Caco-2 (cell line): ENCODE measurements at regions not wholly inside any gene's neighbourhood (a gene's known extent, or its start where the extent isn't known, plus 50 kb on each side); places are given as distances from the start of the nearest gene placed in this dataset.

Experiments
- BruUV-seq: library from RNA; stranded (reverse); fragments of 400-500 nt; replicated peaks from 2 replicates; lab custom pipeline; 2021; lab: Mats Ljungman, UMichigan
- CTCF ChIA-PET: fragments of 300-600 bp; sonication (Branson Sonifier 250); formaldehyde crosslinking; loops from one replicate; lab custom pipeline; 2022; ENCODE audit warnings: antibody characterized with exemption; lab: Charles Lee
- POLR2A ChIA-PET: fragments of 300-600 bp; sonication (Branson Sonifier 250); formaldehyde crosslinking; loops from one replicate; lab custom pipeline; 2022; ENCODE audit warnings: antibody characterized with exemption; lab: Charles Lee
- DNase-seq, 2 experiments: peaks; one replicate each; pipeline versions ENCODE4 v3.0.0 to v3.0.0-alpha.2; 2020 to 2022
- H3K27me3 ChIP-seq: replicated peaks from 2 replicates; pipeline ENCODE4 v1.6.0; 2011; ENCODE audit warnings: low read length; ENCODE audit not compliant: control insufficient read depth, insufficient read depth
- H3K36me3 ChIP-seq: 2 replicates; pipeline ENCODE4 v1.5.1; 2011; ENCODE audit warnings: low read length; ENCODE audit not compliant: control insufficient read depth, insufficient read depth
- H3K4me1 ChIP-seq: fragments of 250-450 bp; sonication (Bioruptor Pico); 2 replicates; pipeline ENCODE4 v1.5.1; 2020; ENCODE audit warnings: mild to moderate bottlenecking
- H3K4me3 ChIP-seq: 2 replicates; pipeline ENCODE4 v1.5.1; 2011; ENCODE audit warnings: low read depth, mild to moderate bottlenecking, control low read depth, low read length
- H3K9me3 ChIP-seq: fragments of 250-450 bp; sonication (Bioruptor Pico); 2 replicates; pipeline ENCODE4 v1.5.1; 2020; ENCODE audit warnings: mild to moderate bottlenecking, moderate library complexity
- H3K27ac Mint-ChIP-seq: one replicate; pipeline ENCODE4 v1.8.0; 2022; ENCODE audit warnings: mixed read lengths; ENCODE audit not compliant: unreplicated experiment
- H3K27me3 Mint-ChIP-seq: one replicate; pipeline ENCODE4 v1.8.0; 2022; ENCODE audit warnings: mixed read lengths; ENCODE audit not compliant: insufficient read depth, unreplicated experiment
- H3K36me3 Mint-ChIP-seq: one replicate; pipeline ENCODE4 v1.8.0; 2022; ENCODE audit warnings: mild to moderate bottlenecking, mixed read lengths; ENCODE audit not compliant: insufficient read depth, unreplicated experiment
- H3K4me1 Mint-ChIP-seq: one replicate; pipeline ENCODE4 v1.8.0; 2022; ENCODE audit warnings: low read depth, mixed read lengths; ENCODE audit not compliant: unreplicated experiment
- H3K4me3 Mint-ChIP-seq: one replicate; pipeline ENCODE4 v1.8.0; 2022; ENCODE audit warnings: mild to moderate bottlenecking, moderate library complexity, mixed read lengths; ENCODE audit not compliant: unreplicated experiment
- H3K9me3 Mint-ChIP-seq: one replicate; pipeline ENCODE4 v1.8.0; 2022; ENCODE audit warnings: mixed read lengths; ENCODE audit not compliant: unreplicated experiment
- intact Hi-C: fragments of 100-400 bp; cut with micrococcal nuclease; formaldehyde crosslinking; loops from one replicate; pipeline ENCODE4 v1.10.0; 2022; ENCODE audit not compliant: unreplicated experiment
- TF ChIP-seq, protein P1 (sequence below), 2 experiments: fragments of 200-600 bp in 1 of 2; IDR thresholded peaks; 1 replicate in 1 of 2; 2 replicates in 1 of 2; pipeline versions ENCODE4 v1.5.1 to v1.8.0; 2011 to 2022; ENCODE audit warnings: antibody characterized with exemption in 1 of 2, control low read depth in 1 of 2, inconsistent platforms in 1 of 2, low read depth in 1 of 2, low read length in 1 of 2, mild to moderate bottlenecking in 1 of 2, moderate library complexity in 1 of 2; ENCODE audit not compliant: insufficient read depth in 1 of 2, severe bottlenecking in 1 of 2, unreplicated experiment in 1 of 2

DNA sequence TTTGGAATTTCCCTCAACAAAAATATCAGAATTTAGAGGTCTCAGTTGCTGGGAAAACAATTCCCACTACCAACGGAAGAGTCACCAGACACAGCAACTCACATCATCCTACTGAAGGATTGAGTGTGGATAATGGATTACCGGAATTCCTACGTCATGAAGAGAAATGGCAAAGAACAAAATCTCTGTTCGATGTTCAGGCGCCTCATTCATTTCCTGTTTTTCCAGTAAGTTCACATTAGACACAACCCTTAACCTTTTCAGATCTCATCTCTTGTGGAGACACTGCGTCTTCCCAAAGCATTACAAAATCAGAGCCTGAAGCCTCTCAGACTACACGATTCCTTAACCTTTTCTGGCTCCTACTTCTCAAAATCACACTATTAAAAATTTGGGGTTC, 58.5 kb upstream of the CPEB2 start:
- Histone ChIP-seq H3K9me3 (no peaks in the 10 kb centered on the region), H3K27me3 (no peaks in the 10 kb centered on the region), H3K4me1 (no peaks in the 10 kb centered on the region), H3K4me3 (no peak overlapping the region), H3K36me3 (no peaks in the 10 kb centered on the region)
- DNase-seq, result no peak
- TF ChIP-seq, protein P1, sequence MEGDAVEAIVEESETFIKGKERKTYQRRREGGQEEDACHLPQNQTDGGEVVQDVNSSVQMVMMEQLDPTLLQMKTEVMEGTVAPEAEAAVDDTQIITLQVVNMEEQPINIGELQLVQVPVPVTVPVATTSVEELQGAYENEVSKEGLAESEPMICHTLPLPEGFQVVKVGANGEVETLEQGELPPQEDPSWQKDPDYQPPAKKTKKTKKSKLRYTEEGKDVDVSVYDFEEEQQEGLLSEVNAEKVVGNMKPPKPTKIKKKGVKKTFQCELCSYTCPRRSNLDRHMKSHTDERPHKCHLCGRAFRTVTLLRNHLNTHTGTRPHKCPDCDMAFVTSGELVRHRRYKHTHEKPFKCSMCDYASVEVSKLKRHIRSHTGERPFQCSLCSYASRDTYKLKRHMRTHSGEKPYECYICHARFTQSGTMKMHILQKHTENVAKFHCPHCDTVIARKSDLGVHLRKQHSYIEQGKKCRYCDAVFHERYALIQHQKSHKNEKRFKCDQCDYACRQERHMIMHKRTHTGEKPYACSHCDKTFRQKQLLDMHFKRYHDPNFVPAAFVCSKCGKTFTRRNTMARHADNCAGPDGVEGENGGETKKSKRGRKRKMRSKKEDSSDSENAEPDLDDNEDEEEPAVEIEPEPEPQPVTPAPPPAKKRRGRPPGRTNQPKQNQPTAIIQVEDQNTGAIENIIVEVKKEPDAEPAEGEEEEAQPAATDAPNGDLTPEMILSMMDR (IDR thresholded peaks at IDR 0.05; ENCODE audit: insufficient read depth in 1 of 2, low read depth in 1 of 2, low read length in 1 of 2, severe bottlenecking in 1 of 2, unreplicated experiment in 1 of 2), result no peak
- intact Hi-C loops, result no loop called here
- no peaks in the 10 kb centered on the region for H3K9me3 Mint-ChIP-seq
- no peak overlapping the region for H3K27ac Mint-ChIP-seq
- H3K4me3 Mint-ChIP-seq, result no peak overlapping the region
- H3K36me3 Mint-ChIP-seq, result no peaks in the 10 kb centered on the region
- no peaks in the 10 kb centered on the region for H3K4me1 Mint-ChIP-seq
- POLR2A ChIA-PET, result no interaction called here
- H3K27me3 Mint-ChIP-seq, result no peaks in the 10 kb centered on the region
- CTCF ChIA-PET, result no interaction called here
- BruUV-seq, result no TSS peak

DNA sequence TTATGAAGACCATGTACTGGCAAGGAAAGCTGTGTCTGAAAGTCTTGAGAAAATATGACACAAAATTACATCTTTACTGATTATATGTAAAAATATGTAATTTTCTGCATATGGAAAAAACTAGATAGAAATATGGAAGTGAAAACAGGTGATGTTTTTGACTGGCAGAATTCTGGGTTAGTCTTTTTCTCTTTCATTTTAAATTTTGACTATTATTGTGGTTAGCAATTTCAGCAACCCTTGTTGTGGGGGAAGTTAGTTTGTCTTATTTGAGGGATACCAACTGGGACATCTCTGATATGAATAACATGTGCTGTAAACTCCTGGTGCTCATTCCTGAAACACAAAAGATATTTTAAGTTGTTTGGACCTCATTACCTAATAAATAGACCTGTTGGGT, 49.9 kb upstream of the CPEB2 start:
- H3K4me3 Mint-ChIP-seq, result no peak overlapping the region
- DNase-seq, result no peak
- H3K4me3 ChIP-seq, result no peak overlapping the region
- H3K4me1 ChIP-seq, result no peaks in the 10 kb centered on the region
- no peaks in the 10 kb centered on the region for H3K9me3 ChIP-seq
- CTCF ChIA-PET, result no interaction called here
- BruUV-seq, result no TSS peak
- POLR2A ChIA-PET, result no interaction called here
- peaks cover 9% of the 10 kb centered on the region for H3K27me3 Mint-ChIP-seq
- H3K36me3 Mint-ChIP-seq, result no peaks in the 10 kb centered on the region
- intact Hi-C loops, result no loop called here
- no peaks in the 10 kb centered on the region for H3K36me3 ChIP-seq
- TF ChIP-seq, protein P1 (IDR thresholded peaks at IDR 0.05; ENCODE audit: insufficient read depth in 1 of 2, low read depth in 1 of 2, low read length in 1 of 2, severe bottlenecking in 1 of 2, unreplicated experiment in 1 of 2), result no peak
- no peak overlapping the region for H3K27ac Mint-ChIP-seq
- no peaks in the 10 kb centered on the region for H3K4me1 Mint-ChIP-seq
- H3K9me3 Mint-ChIP-seq, result no peaks in the 10 kb centered on the region
- no peaks in the 10 kb centered on the region for H3K27me3 ChIP-seq
